Vagina (tissue), 2 donors: ENCODE measurements at regions not wholly inside any gene's neighbourhood (a gene's known extent, or its start where the extent isn't known, plus 50 kb on each side); places are given as distances from the start of the nearest gene placed in this dataset. TPM values are rescaled to one million over a fixed set of nuclear protein-coding genes. Genes with fewer than 3 reads are reported as not detected.
"Not testable (repeated sequence)": the region's sequence is repeated elsewhere in the genome, so short reads cannot be mapped to it uniquely, and the experiment has no call there.

Source experiments
- DNase-seq, 2 donors: peaks; one replicate each; pipeline ENCODE4 v3.0.0-alpha.2; 2017; ENCODE audit errors: extremely low spot score in 2 of 2
- H3K27ac ChIP-seq: fragments of 200-600 bp; sonication (generic); one replicate; pipeline ENCODE4 v1.5.1; 2019
- H3K27me3 ChIP-seq: fragments of 200-600 bp; sonication (generic); one replicate; pipeline ENCODE4 v1.5.1; 2019
- H3K36me3 ChIP-seq, 2 donors: fragments of 200-600 bp; sonication (generic); one replicate each; pipeline ENCODE4 v1.5.1; 2017 to 2019
- H3K4me1 ChIP-seq: fragments of 200-600 bp; sonication (generic); one replicate; pipeline ENCODE4 v1.5.1; 2019
- H3K4me3 ChIP-seq, 2 donors: fragments of 200-600 bp; sonication (generic); 1 replicate in 1 of 2; 2 replicates in 1 of 2; pipeline ENCODE4 v1.5.1; 2016 to 2019
- H3K9me3 ChIP-seq: fragments of 200-600 bp; sonication (generic); one replicate; pipeline ENCODE4 v1.5.1; 2019
- CTCF ChIP-seq, 3 experiments: fragments of 450-650 bp in 2 of 3; fragments of 200-600 bp in 1 of 3; sonication (generic) in 1 of 3; IDR thresholded peaks; one replicate each; pipeline ENCODE4 v1.5.1; 2017 to 2019; ENCODE audit warnings: antibody characterized with exemption in 3 of 3, mild to moderate bottlenecking in 2 of 3, moderate library complexity in 2 of 3
- POLR2A ChIP-seq, 2 donors: fragments of 450-650 bp; IDR thresholded peaks; one replicate each; pipeline ENCODE4 v1.6.1; 2017; ENCODE audit warnings: antibody characterized with exemption in 2 of 2, mild to moderate bottlenecking in 2 of 2, moderate library complexity in 2 of 2
- POLR2AphosphoS5 ChIP-seq, 2 donors: sonication (generic); formaldehyde crosslinking; IDR thresholded peaks; one replicate each; pipeline ENCODE4 v1.9.0; 2017; ENCODE audit warnings: antibody characterized with exemption in 2 of 2, mild to moderate bottlenecking in 2 of 2, low read depth in 1 of 2; ENCODE audit not compliant: insufficient read depth in 1 of 2
- intact Hi-C: fragments of 100-400 bp; cut with DNase I; formaldehyde crosslinking; loops from one replicate; pipeline ENCODE4 v1.15.1; 2023
- small RNA-seq: library from RNA; depleted of rRNA; stranded (forward); fragments of <200 nt; gene quantifications from one replicate; pipeline ENCODE3, GENCODE V24; 2016

GRCh38 chr9:33739398-33739797 lies 56.0 kb upstream of the PRSS3 start:
- DNase-seq: no peak
- intact Hi-C loops: no loop called here
- Histone ChIP-seq H3K9me3 (no peaks in the 10 kb centered on the region), H3K36me3 (no peaks in the 10 kb centered on the region), H3K4me1 (no peaks in the 10 kb centered on the region), H3K4me3 (no peak overlapping the region), H3K27ac (no peak overlapping the region), H3K27me3 (no peaks in the 10 kb centered on the region)
- TF ChIP-seq POLR2AphosphoS5 (IDR thresholded peaks at IDR 0.05; ENCODE audit: insufficient read depth in 1 of 2, low read depth in 1 of 2) (no peak), POLR2A (IDR thresholded peaks at IDR 0.05) (no peak), CTCF (IDR thresholded peaks at IDR 0.05) (no peak)

- DNase-seq: no peak
- TF ChIP-seq POLR2AphosphoS5 (IDR thresholded peaks at IDR 0.05; ENCODE audit: insufficient read depth in 1 of 2, low read depth in 1 of 2) (no peak), CTCF (IDR thresholded peaks at IDR 0.05) (no peak), POLR2A (IDR thresholded peaks at IDR 0.05) (no peak)
- Histone ChIP-seq H3K27ac (no peak overlapping the region), H3K4me3 (no peak overlapping the region), H3K9me3 (no peaks in the 10 kb centered on the region), H3K36me3 (no peaks in the 10 kb centered on the region), H3K4me1 (no peaks in the 10 kb centered on the region), H3K27me3 (no peaks in the 10 kb centered on the region)
- intact Hi-C loops: no loop called here
Measured at GRCh38 chr9:33740075-33740474, 55.3 kb upstream of the PRSS3 start.

GRCh38 chr9:33740958-33741357 lies 54.4 kb upstream of the PRSS3 start:
- H3K27ac ChIP-seq, H3K4me3 ChIP-seq, DNase-seq, H3K36me3 ChIP-seq, H3K4me1 ChIP-seq, H3K27me3 ChIP-seq, H3K9me3 ChIP-seq, intact Hi-C loops: not testable (repeated sequence)

- TF ChIP-seq POLR2AphosphoS5 (IDR thresholded peaks at IDR 0.05; ENCODE audit: insufficient read depth in 1 of 2, low read depth in 1 of 2) (no peak), CTCF (IDR thresholded peaks at IDR 0.05) (no peak), POLR2A (IDR thresholded peaks at IDR 0.05) (no peak)
Measured at GRCh38 chr9:33742051-33742450, 53.3 kb upstream of the PRSS3 start.

GRCh38 chr9:33742519-33742918 lies 52.8 kb upstream of the PRSS3 start:
- Histone ChIP-seq H3K4me1 (no peaks in the 10 kb centered on the region), H3K36me3 (no peaks in the 10 kb centered on the region), H3K9me3 (no peaks in the 10 kb centered on the region), H3K4me3 (no peak overlapping the region), H3K27me3 (no peaks in the 10 kb centered on the region), H3K27ac (no peak overlapping the region)
- DNase-seq: no peak
- intact Hi-C loops: no loop called here
- TF ChIP-seq POLR2AphosphoS5 (IDR thresholded peaks at IDR 0.05; ENCODE audit: insufficient read depth in 1 of 2, low read depth in 1 of 2): no peak
- no peak for TF ChIP-seq POLR2A (IDR thresholded peaks at IDR 0.05)
- TF ChIP-seq CTCF (IDR thresholded peaks at IDR 0.05): no peak

More at GRCh38 chr9:33742051-33742450, 53.3 kb upstream of the PRSS3 start:
- Histone ChIP-seq H3K4me3 (no peak overlapping the region), H3K4me1 (no peaks in the 10 kb centered on the region), H3K27ac (no peak overlapping the region), H3K9me3 (no peaks in the 10 kb centered on the region), H3K27me3 (no peaks in the 10 kb centered on the region), H3K36me3 (no peaks in the 10 kb centered on the region)
- no peak for DNase-seq
- intact Hi-C loops: no loop called here

Small RNAs in the stretch of these regions (small RNA-seq; reads per million reads assigned to genes)
- gene TRBV22OR9-2 (not detected), gene TRBV26OR9-2 (not detected)
